Stimulated activated CD8-positive, alpha-beta memory T cell treated with anti-CD3 and anti-CD28 coated beads, Interleukin-12 subunit alpha, Interleukin-12 subunit beta, amount 100 ng/mL, for 24 hours (primary cell): ENCODE measurements at regions not wholly inside any gene's neighbourhood (a gene's known extent, or its start where the extent isn't known, plus 50 kb on each side); places are given as distances from the start of the nearest gene placed in this dataset.
A peak's percentile ranks its signal among the peaks of the same experiment; 100 is the strongest.

ENCODE experiments used
- DNase-seq: peaks from one replicate; pipeline ENCODE4 v3.0.0-alpha.2; 2020; ENCODE audit errors: extremely low read depth

- DNase-seq, result no peak
Observed at GRCh38 chr7:148472406-148472805, 118.2 kb upstream of the C7orf33 start.

GRCh38 chr7:148473703-148474480, 116.7 kb upstream of the C7orf33 start:
- no peak for DNase-seq

DNA sequence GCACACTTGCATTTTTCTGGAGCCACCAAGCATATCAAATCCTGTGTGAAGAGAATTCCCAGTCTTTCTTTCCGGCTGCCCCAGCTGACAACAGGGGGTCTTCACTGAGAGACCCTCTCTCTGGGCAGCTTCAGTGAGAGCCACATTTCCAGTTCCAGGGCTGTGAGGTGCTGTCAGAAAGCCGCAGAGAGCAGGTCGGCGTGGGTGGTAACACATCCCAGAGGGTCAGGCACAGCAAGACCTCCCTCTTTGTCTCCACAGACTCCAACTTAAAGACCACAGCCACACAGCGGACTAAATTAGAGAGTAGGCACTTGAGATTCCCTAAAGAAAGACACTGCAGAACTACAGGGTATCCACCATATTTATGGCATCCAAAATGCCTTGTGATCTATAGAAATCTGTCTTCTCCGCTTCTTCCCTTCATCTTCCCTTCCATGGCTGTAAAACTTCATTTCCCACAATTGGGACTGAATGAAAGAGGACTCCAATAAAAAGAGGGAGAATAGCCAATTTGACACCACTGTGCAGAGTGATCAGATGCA, 116.0 kb upstream of the C7orf33 start:
- DNase-seq, result no peak

DNA sequence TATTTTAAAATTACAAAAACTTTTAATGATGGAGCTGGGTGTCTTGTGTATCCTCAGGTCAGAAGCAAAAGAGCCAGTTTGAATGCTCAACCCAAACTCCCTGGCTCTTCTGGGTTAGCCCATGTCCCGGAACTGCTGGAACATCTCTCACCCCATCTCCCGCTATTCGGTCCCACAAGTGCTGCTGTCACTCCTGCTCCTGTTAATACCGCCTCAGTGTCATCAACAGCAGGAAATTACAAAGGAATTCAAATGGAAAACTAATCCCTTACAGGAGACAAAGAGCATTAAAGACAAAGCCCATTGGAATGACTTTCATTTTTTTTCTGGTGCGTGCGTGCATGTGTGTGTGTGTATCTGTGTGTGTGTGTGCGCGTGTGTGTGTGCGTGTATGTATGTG, 112.0 kb upstream of the C7orf33 start:
- DNase-seq, result no peak

DNA sequence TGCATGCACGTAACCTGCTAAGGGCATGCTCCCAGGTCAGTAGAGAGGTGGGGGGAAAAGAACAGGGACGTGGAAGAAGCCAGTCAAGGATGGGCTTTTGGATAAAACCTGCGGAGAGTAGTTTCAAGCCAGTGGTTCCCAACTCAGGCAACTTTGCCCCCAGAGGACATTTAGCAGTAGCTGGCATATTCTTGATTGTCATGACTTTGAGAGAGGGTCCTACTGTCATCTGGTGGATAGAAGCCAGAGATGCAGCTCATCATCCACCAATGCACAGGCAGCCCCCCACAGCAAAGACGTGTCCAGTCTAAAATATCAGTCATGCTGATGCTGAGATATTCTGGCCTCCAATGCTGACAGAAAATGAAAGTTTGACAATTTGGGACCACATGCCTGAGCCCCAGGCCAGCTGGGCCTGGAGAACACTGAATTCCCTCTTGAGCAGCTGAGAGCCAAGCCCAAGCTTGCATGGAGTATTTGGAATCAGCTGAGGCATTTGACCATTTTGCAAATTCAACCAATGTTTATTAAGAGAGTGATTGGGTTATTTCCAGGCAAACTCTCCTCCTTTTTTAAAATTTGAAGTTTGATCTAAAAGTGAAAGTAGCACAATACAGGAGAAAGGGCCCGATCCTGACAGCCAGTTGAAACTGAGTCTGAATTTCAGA, 110.0 kb upstream of the C7orf33 start:
- DNase-seq, result no peak

DNA sequence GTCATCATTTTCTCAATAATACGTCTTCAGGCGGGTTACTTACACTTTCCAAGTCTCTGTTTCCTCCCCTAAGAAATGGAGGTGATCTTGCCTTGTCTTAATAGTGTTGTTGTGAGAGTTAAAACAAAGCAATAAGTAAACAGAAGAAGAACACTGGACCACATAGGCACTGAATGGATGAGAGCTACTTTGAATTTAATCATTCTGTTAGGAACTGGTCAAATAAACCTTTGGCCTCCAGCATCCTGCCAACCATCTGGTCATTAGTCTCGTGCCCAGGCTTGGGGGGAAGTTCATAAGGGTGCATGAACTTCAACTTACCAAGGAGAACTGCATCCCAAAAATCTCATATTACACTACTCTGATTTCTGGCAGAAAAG, 109.4 kb upstream of the C7orf33 start:
- no peak for DNase-seq

DNA sequence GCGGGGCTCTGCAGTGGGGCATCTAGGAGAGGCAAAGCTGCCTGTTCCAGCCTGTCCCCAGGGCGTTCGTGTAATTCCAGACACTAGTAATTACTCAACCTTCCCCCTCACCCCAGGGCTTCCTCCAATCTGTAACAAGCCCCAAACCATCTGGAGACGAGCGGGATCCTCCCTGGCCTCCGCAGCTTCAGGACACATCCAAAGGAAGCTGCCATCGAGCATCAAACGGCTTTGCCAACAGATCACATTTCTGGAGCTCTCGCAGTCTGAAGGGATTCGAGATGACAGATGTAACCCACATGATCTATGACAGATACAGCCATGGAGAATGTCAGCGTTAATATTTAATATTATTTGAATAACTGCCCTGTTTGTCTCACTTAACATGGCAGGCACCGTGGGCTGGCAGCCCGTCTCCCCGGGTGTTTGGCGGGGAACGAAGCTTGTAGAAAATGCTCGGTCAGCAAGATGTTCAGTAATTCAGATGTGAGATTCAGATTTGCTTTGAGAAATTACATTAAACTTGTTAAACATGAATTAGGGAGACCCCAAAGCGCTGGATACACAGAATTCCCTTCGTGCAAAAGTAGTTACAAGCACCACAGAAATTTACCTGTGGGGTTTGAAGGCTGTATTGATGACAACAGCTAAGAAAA, 108.5 kb upstream of the C7orf33 start:
- no peak for DNase-seq

DNA sequence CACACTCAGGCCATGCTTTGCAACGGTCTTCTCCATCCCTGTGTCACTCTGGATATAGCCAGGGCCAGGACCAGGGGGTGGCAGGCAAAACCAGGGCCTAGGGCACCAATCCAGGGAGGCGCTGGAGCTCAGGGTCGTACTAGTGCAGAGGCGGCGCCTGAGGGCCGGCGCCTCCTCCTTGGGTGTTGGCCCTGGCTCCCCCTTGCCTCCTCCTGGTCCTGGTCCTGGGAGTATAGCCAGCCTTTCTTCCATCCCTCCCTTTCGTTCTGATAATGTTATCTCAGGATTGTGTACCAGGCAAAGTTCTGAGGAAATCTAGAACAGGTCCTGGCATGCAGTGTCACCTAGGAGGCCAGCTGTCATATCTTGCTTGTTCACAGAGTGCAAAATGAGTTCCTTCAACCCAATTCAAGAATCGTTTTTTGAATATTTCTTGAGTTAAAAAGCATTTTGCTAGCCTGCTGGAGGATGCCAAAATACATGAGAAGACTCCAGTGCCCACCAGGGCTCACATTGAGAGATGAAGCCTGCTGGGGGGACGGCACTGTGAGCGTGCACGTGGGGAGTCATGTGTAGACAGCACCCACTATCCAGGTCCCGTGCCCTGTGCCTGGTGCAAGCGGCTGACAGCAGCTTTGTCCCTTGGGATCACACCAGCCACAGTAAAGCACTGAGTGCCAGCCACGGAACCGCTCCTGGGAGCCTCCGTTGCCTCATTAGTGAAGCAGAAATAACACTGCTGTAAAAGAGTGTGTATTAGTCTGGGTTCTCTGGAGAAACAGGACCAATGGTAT, 106.9 kb upstream of the C7orf33 start:
- DNase-seq, result no peak

DNA sequence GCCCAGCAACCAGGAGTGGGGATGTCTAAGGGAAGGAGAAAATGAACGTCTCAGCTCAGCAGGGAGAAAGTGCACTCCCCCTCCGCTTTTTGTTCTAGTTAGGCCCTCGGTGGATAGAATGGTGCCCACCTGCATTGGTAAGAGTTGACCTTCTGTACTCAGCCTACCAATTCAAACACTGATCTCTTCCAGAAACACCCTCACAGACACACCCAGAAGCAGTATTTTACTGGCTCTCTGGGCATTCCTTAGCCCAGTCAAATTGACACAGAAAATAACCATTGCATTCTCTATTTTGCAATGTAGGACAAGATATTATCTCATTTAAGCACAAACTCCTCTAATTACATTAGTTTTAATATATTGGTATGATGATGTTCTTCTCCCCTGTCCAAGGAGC, 106.1 kb upstream of the C7orf33 start:
- DNase-seq, result no peak

GRCh38 chr7:148485618-148486017, 104.9 kb upstream of the C7orf33 start:
- no peak for DNase-seq

- no peak for DNase-seq
Observed at GRCh38 chr7:148486937-148487336, 103.6 kb upstream of the C7orf33 start.

- DNase-seq, result no peak
Observed at GRCh38 chr7:148487912-148488311, 102.7 kb upstream of the C7orf33 start.

- DNase-seq, result no peak
Observed at GRCh38 chr7:148489678-148490077, 100.9 kb upstream of the C7orf33 start.

DNA sequence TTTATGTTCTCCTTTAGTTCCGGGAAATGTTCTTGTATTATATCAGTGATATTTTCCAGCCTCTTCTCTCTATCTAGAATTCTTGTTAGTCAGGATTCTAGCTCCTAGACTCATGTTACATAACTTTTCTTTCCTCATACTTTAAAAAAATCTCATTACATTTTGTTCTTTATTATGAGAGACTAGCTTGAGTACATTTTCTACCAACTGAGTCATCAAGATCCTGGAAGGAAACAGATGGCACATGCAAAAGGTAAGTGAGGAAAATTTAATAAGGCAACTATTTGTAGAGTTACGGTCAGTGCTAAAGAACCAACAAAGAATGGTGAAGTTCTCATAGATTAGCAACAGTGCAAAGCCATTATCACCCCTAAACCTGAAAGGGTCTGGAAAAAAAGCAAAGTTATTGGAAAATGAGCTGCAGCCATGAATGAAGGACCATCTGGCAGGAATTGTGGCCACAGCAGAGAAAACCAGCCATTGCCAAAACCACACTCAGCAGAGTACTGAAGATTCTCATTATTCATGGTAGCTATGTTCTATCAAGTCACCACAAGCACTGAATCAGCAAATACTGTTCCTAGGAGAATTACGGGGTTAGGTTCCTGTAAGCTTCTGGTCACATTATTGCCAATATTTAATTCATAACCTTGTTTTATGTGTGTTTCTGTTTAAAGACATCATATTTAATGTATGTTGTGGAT, 98.3 kb upstream of the C7orf33 start:
- no peak for DNase-seq

DNA sequence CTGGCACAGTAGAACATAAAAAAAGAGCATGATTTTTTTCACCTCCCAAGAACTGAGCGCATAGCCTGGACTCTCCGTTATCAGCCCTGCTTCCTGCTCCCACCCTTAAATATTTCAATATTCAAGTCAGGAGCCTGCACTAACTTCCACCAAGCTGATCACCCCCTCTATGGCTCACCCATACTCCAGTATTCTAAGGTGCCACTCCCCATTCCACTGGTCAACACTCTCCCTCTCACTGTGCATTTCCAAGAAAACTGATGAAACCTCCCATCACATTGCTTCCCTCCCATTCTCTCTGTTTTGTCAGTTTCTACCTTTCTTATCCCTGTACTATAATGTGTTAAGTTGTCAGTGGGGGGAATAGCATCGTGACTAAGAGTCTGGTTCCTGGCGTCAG, 95.0 kb upstream of the C7orf33 start:
- DNase-seq, result no peak

DNA sequence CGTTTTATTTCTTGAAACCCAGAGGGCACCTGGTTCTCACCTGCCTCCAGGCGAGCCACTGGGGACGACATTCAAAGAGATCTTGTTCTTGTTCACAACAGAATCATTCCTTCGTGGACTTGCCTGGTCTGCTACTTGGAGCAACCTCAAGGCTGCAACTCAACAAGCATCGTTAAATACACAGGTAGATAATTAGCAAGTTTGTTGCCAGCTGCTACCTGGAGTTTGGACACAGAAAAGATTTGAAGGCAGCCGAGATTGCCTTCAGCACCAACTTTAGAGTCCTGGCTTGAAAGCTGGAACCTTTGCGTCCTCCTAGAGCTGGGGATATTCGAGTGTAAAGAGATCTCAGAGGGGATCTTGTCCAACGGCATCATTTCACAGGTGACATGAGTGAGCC, 89.6 kb upstream of the C7orf33 start:
- DNase-seq, result no peak

DNA sequence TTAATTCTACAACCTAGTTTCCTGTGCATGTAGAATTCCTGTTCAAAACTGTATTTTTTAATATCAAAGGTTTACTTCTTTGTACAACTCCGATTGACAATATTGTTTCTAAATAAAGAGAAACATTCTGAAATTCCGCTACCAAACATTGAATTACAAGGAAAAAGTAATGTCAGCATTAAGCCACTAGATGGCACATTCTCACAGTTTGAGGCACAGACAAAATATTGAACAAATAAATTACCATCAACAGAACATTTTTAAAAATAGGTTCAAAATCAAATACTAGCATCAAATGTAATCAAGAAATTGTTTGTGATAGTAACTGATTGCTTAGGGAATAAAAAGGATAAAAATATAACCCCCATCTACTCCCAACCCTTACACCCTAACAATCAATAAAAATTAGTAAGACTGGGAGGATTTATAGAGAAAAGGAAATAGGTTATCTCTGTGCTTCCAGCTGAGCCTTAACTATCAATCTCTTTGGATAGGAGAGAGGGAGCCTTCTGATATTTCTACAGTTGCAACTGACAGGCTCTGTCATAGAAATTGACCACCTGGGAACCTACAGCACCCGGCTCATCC, 86.6 kb upstream of the C7orf33 start:
- DNase-seq, result no peak

DNA sequence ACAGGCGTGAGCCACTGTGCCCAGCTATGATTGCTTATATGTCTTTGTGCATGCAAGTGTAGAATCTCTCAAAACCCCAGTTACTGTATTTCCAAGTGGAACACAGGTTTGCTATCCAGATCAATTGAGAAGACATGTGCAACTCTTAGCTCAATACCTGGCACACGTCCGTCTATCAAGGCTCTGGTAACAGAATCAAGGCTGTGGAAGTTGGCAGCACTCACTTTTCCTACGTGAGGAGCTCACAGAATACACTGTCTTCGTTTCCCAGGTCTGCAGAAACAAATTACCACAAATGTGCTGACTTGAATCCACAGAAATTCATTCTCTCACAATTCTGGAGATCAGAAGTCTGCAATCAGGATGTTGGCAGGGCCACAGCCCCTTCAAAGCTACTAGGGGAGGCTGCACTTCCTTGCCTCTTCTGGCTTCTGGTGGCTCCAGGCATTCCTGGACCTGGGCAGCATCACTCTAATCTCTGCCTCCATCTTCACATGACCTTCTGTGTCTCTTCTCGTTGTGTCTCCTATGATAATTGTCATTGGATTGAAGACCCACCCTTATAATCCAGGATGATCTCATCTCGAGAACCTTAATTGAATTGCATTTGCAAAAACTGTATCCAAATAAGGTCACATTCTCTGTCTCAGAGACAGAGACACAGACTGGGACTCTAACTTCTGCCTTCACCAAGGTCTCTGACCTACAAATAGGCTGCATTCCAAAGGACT, 84.8 kb upstream of the C7orf33 start:
- no peak for DNase-seq

DNA sequence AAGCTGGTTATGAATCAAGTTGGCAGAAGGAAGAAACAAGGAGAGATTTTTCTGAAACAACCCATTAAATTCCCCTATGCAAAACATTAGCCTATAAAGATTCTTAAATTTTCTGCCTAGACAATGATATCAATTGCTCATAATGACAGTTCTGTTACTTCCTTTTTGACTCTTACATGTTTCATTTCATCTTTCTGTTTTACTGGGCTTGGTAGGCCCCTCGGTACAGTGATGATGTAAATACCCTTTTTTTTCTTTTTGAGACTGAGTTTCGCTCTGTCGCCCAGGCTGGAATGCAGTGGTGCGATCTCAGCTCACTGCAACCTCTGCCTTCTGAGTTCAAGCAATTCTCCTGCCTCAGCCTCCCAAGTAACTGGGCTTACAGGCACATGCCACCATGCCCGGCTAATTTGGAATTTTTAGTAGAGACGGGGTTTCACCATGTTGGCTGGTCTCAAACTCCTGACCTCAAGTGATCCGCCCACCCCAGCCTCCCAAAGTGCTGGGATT, 83.4 kb upstream of the C7orf33 start:
- peak; percentile 3 for DNase-seq

DNA sequence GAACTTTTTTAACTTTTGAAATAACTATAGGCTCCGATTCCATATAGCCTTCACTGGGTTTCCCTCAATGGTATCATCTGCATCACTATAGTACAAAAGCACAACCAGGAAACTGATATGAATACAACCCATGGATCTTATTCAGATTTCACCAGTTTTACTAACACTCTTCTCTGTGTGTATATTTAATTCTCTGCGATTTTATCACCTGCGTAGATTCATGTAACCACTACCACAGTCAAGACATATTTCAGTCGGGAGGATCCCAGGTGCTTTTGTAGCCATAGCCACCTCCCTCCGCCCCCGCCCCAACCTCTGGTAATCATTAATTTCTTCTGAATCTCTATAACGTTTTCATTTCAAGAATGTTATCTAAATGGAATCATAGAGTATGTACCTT, 82.8 kb upstream of the C7orf33 start:
- DNase-seq, result no peak
